Activated CD4-positive, alpha-beta memory T cell treated with anti-CD3 and anti-CD28 coated beads, Interleukin-2, amount 10 ng/mL, durations not matched to agents 7 days and 5 days (primary cell): ENCODE measurements at regions not wholly inside any gene's neighbourhood (a gene's known extent, or its start where the extent isn't known, plus 50 kb on each side); places are given as distances from the start of the nearest gene placed in this dataset.

ENCODE experiments used
- CTCF ChIA-PET: fragments of 350-600 bp; sonication (Branson Sonifier 250); formaldehyde crosslinking; loops from one replicate; lab custom pipeline; 2021; ENCODE audit warnings: antibody characterized with exemption, inconsistent platforms; lab: Charles Lee
- POLR2A ChIA-PET: fragments of 350-600 bp; sonication (Branson Sonifier 250); formaldehyde crosslinking; loops from one replicate; lab custom pipeline; 2021; ENCODE audit warnings: antibody characterized with exemption; lab: Charles Lee
- DNase-seq: peaks from one replicate; pipeline ENCODE4 v3.0.0-alpha.2; 2020
- H3K27ac Mint-ChIP-seq: one replicate; pipeline ENCODE4 v1.8.0; 2021; ENCODE audit warnings: mild to moderate bottlenecking, mixed read lengths
- H3K27me3 Mint-ChIP-seq: one replicate; pipeline ENCODE4 v1.8.0; 2021; ENCODE audit warnings: mixed read lengths
- H3K36me3 Mint-ChIP-seq: one replicate; pipeline ENCODE4 v1.8.0; 2021; ENCODE audit warnings: low read depth, mixed read lengths
- H3K4me1 Mint-ChIP-seq: one replicate; pipeline ENCODE4 v1.8.0; 2021; ENCODE audit warnings: mixed read lengths
- H3K4me3 Mint-ChIP-seq: one replicate; pipeline ENCODE4 v1.8.0; 2021; ENCODE audit warnings: mild to moderate bottlenecking, mixed read lengths
- H3K9me3 Mint-ChIP-seq: one replicate; pipeline ENCODE4 v1.8.0; 2021; ENCODE audit warnings: mixed read lengths

DNA sequence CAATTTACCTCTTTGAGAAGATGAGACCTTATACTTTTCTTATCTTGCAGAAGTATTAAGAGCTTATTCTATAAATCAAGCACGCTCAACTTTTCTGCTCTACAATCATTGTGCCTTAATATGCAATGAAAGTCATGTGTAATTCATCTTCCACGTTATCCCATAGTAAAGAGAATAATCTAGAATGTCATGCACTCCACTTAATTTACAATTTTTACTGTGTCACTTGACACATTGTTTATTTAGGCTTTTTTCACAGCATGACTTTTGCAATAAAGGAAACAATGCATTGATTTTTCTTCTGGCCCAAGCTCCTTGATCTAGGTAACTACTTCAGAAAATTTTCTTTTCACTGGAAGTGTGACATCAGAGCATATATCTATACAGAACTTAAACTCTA, 290.9 kb downstream of the HHIPL2 start:
- H3K36me3 Mint-ChIP-seq: no peaks in the 10 kb centered on the region
- no peak overlapping the region for H3K27ac Mint-ChIP-seq
- H3K4me3 Mint-ChIP-seq: no peak overlapping the region
- ChIA-PET POLR2A (no interaction called here), CTCF (no interaction called here)
- H3K4me1 Mint-ChIP-seq: no peaks in the 10 kb centered on the region
- no peaks in the 10 kb centered on the region for H3K9me3 Mint-ChIP-seq
- no peaks in the 10 kb centered on the region for H3K27me3 Mint-ChIP-seq
- DNase-seq: no peak

DNA sequence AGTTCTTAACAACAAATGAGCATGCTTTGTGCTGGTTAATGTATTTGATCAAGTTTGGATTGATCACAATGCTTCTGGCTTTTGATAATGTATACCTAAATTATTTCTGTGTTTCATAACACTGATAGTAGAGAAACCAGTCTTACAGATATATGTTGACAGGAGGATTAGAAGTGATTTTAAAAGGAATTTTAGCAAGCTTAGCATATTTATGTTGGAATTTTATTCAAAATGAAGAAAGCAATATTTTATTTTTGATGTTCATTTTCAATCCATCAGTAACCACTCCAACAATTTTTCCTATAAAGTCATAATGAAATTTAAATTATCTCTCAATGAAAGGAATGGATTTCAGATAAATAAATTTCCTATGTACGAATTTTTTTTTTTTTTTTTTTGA, 291.8 kb downstream of the HHIPL2 start:
- H3K4me1 Mint-ChIP-seq: no peaks in the 10 kb centered on the region
- no peaks in the 10 kb centered on the region for H3K36me3 Mint-ChIP-seq
- H3K27ac Mint-ChIP-seq: no peak overlapping the region
- POLR2A ChIA-PET: no interaction called here
- H3K9me3 Mint-ChIP-seq: no peaks in the 10 kb centered on the region
- CTCF ChIA-PET: no interaction called here
- no peak for DNase-seq
- no peaks in the 10 kb centered on the region for H3K27me3 Mint-ChIP-seq
- H3K4me3 Mint-ChIP-seq: no peak overlapping the region

DNA sequence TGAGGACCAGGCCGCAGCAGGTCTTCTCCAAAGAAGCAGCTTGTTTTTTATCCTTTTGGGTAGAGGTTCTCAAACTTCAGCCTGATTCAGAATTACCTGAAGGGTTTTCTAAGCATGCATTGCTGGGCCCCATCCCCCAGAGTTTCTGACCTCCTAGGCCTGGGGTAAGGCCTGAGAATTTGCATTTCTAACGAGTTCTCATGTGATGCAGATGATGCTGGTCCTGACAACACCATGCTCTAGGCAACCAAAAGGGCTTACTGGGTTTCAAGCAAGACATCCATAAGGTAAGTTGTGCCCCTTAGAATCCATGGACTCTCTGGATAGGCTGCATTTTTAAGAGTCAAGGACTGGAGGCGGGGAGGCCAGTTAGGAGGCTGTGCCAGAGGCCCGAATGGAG, 295.1 kb downstream of the HHIPL2 start:
- no peaks in the 10 kb centered on the region for H3K36me3 Mint-ChIP-seq
- ChIA-PET POLR2A (no interaction called here), CTCF (no interaction called here)
- no peaks in the 10 kb centered on the region for H3K9me3 Mint-ChIP-seq
- no peak for DNase-seq
- no peaks in the 10 kb centered on the region for H3K27me3 Mint-ChIP-seq
- no peak overlapping the region for H3K27ac Mint-ChIP-seq
- H3K4me3 Mint-ChIP-seq: no peak overlapping the region
- H3K4me1 Mint-ChIP-seq: no peaks in the 10 kb centered on the region

DNA sequence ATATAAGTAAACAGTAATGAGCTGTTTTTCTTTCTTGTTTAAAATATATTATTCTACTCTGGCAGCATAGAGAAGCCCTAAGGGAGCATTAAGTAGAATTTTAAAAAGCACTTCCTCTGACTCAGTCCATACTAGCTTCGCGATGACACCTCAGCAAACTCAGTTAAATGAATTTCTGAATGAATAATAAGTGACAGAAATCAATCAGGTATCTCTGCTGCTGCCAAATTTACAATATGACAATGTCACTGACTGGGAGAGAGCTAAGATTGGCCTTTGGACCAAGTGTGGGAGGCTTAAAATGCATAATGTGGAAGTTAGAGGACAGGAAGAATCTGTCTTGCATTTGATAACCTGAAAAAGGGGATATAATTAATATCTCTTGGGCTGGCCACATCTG, 296.1 kb downstream of the HHIPL2 start:
- POLR2A ChIA-PET: no interaction called here
- Mint-ChIP-seq H3K4me3 (no peak overlapping the region), H3K9me3 (no peaks in the 10 kb centered on the region), H3K27ac (no peak overlapping the region), H3K36me3 (no peaks in the 10 kb centered on the region), H3K27me3 (no peaks in the 10 kb centered on the region), H3K4me1 (no peaks in the 10 kb centered on the region)
- CTCF ChIA-PET: no interaction called here
- DNase-seq: no peak

DNA sequence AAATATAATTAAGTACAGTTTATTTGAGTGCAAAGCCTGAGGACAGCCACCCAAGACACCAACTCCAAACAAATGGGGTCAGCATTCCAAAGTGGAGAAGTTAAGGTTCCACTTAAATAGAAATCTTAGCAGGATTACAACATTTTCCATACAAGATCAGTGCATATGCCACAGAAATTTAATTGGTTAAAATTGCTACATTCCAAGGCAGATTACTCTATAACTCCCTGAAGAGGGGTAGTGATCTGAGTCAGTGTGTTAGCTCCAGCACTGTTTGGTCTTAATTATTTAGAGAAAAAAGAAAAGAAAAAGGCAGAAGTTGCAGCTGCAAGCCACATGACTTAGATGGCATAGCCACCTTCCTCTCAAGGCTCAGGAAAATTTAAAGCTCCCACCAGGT, 297.5 kb downstream of the HHIPL2 start:
- H3K4me3 Mint-ChIP-seq: no peak overlapping the region
- no peaks in the 10 kb centered on the region for H3K27me3 Mint-ChIP-seq
- POLR2A ChIA-PET: no interaction called here

DNA sequence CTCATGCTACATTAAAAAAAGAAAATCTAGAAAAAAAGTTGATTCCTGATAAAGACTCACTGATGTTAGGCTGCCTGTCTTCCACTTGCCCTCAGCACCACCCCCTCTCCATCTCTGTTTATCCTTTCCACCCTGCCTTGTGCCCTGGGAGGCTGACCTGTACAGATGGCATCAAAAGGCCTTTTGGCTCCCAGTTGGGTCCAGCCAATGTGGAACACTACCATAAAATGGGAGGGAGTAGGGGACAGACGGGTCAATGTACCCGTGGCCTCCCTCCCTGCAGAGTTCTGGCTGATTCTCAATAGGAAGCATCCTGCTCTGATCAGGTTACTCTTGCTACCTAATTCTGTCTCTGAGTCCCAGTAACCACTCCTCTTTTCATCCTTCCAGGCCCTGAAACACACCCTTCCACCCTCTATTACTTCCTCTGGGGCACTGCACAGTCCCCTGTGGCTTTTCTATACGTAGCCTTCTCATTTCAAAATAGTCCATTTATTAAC, 300.0 kb downstream of the HHIPL2 start:
- no peak overlapping the region for H3K27ac Mint-ChIP-seq
- no peaks in the 10 kb centered on the region for H3K9me3 Mint-ChIP-seq
- H3K4me1 Mint-ChIP-seq: no peaks in the 10 kb centered on the region
- DNase-seq: no peak
- CTCF ChIA-PET: no interaction called here
- POLR2A ChIA-PET: no interaction called here
- H3K4me3 Mint-ChIP-seq: no peak overlapping the region
- no peaks in the 10 kb centered on the region for H3K27me3 Mint-ChIP-seq
- no peaks in the 10 kb centered on the region for H3K36me3 Mint-ChIP-seq

More for the DNA sequence above, 297.5 kb downstream of the HHIPL2 start:
- DNase-seq: no peak
- Mint-ChIP-seq H3K27ac (no peak overlapping the region), H3K4me1 (no peaks in the 10 kb centered on the region), H3K9me3 (no peaks in the 10 kb centered on the region), H3K36me3 (no peaks in the 10 kb centered on the region)
- CTCF ChIA-PET: no interaction called here

DNA sequence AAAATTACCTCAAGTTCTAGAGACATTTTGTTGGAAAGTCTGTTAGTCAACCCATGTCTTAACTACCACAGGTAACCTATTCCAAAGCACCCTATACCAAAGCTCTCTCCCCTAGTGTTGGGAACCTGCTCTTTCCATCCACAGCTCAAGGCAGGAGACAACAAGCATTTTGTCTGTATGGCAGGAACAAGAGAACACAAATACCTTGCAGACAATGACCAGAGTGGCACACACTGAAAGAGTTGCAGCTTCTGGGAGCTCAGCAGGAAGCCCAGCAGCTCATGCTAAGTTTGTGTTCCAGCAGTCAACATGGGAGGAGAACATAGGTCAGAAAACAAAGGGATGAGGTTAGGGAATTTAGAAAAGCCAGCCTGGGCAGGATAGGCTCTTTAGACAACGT, 300.8 kb downstream of the HHIPL2 start:
- Mint-ChIP-seq H3K4me1 (no peaks in the 10 kb centered on the region), H3K9me3 (no peaks in the 10 kb centered on the region), H3K36me3 (no peaks in the 10 kb centered on the region), H3K27me3 (no peaks in the 10 kb centered on the region), H3K4me3 (no peak overlapping the region), H3K27ac (no peak overlapping the region)
- ChIA-PET CTCF (interaction anchor here (0.6 kb wide), 1 partner anchor 99 kb away, joined by 5 read pairs; no protein-coding TSS in a partner anchor), POLR2A (no interaction called here)
- DNase-seq: no peak

DNA sequence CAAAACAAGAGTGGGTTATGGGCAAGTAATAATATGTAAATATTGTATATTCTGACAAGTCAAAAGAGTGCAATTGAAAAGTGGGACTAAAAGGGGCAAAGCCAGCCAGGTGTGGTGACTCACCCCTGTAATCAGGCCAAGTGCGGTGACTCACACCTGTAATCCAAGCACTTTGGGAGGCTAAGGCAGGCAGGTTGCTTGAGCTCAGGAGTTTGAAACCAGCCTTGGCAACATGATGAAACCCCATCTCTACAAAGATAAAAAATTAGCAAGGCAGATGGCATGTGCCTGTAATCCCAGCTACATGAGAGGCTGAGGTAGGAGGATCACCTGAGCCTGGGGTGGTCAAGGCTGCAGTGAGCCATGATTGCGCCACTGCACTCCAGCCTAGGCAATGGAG, 304.0 kb downstream of the HHIPL2 start:
- DNase-seq: no peak
- Mint-ChIP-seq H3K9me3 (no peaks in the 10 kb centered on the region), H3K36me3 (no peaks in the 10 kb centered on the region), H3K4me1 (no peaks in the 10 kb centered on the region), H3K27ac (no peak overlapping the region), H3K27me3 (no peaks in the 10 kb centered on the region), H3K4me3 (no peak overlapping the region)
- ChIA-PET POLR2A (no interaction called here), CTCF (no interaction called here)

DNA sequence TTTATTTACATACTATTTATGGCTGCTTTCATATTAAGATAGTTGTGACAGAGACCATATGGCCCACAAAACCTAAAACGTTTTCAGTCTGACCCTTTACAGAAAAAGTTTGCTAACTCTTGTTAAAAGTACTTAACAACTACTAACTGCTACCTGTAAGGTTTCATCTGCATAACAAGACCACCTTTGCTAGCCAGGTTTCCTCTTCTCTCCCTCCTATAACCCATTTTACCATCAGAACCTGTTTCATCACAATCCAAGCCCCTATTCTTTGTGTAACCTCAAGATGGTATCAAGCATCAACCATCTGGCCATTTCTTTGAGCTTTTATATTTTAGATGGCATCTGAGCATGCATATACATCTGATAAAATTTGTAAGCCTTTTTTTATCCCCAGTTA, 305.4 kb downstream of the HHIPL2 start:
- H3K9me3 Mint-ChIP-seq: no peaks in the 10 kb centered on the region
- CTCF ChIA-PET: no interaction called here
- no peaks in the 10 kb centered on the region for H3K36me3 Mint-ChIP-seq
- H3K4me3 Mint-ChIP-seq: no peak overlapping the region
- no peaks in the 10 kb centered on the region for H3K4me1 Mint-ChIP-seq
- no peak overlapping the region for H3K27ac Mint-ChIP-seq
- POLR2A ChIA-PET: no interaction called here
- DNase-seq: no peak
- H3K27me3 Mint-ChIP-seq: no peaks in the 10 kb centered on the region

DNA sequence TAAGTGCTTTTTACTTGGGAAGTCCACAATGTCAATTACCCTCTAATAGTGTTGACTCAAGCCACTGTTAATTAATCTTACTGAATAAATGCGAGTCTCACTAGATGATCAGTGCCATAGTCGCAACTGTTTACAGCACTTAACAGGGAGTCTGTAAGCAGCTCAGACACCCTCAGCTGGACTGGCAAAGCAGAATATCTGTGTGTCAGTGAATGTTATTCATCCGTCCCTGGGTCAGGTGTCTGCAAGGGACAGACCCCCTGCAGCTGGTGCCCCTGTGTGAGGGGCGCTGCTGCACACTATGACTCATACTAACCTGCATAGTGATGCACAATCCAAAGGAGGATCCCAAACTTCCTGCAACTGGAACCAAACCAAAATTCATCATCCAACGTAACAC, 306.5 kb downstream of the HHIPL2 start:
- Mint-ChIP-seq H3K36me3 (no peaks in the 10 kb centered on the region), H3K4me1 (no peaks in the 10 kb centered on the region), H3K27me3 (no peaks in the 10 kb centered on the region), H3K9me3 (no peaks in the 10 kb centered on the region), H3K27ac (no peak overlapping the region), H3K4me3 (no peak overlapping the region)
- no peak for DNase-seq
- ChIA-PET CTCF (no interaction called here), POLR2A (no interaction called here)

DNA sequence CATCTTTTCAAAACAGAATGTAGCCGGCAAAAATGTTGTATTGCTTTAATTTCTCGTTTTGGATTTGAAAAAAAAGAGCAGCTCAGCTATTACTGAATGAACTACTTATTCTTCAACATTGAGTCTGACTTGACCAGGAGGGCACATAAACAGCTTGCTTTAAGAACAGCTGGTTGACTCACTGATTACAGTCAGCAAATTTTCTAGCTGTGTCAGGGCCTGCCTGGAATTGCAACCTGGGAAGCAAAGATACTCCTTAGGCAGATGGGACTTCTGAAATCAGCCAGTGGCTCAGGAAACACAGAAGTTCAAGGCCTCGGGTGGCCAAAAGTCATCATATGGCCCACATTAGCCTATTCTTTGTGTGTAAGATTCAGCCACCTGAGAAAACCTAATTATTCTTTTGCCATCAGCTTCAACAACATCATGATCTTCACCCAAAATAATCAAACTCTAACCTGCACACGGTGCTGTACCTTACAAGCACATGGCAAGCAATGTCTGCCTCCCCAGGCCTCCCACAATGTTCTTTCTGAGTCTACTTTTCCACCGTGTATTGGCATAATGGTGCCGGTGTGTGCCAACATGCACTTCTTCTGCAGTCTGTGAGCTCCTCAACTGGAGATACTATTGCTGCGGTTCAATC, 307.2 kb downstream of the HHIPL2 start:
- ChIA-PET POLR2A (no interaction called here), CTCF (no interaction called here)
- no peak for DNase-seq
- H3K27ac Mint-ChIP-seq: no peak overlapping the region
- no peak overlapping the region for H3K4me3 Mint-ChIP-seq
- no peaks in the 10 kb centered on the region for H3K4me1 Mint-ChIP-seq
- no peaks in the 10 kb centered on the region for H3K9me3 Mint-ChIP-seq
- no peaks in the 10 kb centered on the region for H3K27me3 Mint-ChIP-seq
- H3K36me3 Mint-ChIP-seq: no peaks in the 10 kb centered on the region

DNA sequence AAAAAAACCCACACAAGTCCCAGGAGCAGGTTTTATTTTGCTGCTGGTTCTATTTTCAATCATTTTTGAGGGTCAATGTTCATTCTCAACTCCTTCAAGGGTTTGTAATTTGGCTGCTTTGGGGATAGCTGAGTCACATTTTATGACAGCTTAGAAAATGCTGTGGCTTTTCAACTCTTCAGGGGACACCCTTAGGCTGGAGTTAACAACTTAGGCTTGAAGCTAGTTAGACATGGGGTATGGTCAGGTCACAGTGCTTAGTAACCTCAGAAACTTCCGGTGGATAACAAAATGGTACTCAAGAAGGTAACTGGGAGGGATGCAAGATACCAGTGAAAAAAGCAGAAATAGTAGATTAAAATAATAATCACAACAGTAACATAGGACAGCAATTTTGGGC, 308.8 kb downstream of the HHIPL2 start:
- no peak for DNase-seq
- Mint-ChIP-seq H3K27me3 (no peaks in the 10 kb centered on the region), H3K27ac (no peak overlapping the region), H3K36me3 (no peaks in the 10 kb centered on the region), H3K4me1 (no peaks in the 10 kb centered on the region), H3K9me3 (no peaks in the 10 kb centered on the region), H3K4me3 (no peak overlapping the region)
- ChIA-PET CTCF (no interaction called here), POLR2A (no interaction called here)

DNA sequence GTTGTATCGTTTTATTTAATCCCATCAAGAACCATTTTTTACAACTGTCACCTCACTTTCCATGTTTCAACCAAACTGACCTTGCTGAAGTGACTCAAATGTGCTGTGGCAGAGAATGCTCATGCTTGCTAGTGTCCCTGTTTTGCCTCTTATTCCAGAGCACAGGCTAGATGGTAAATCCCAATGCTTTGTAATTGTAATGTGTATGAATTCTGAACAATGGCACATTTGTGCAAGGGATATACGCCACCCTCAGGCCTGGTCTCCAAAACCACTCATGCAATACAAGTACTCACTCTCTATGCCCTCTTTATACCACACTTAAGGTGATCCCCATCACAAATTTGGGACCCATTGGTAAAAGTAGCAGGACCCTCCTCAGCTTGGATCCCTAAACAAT, 313.6 kb downstream of the HHIPL2 start:
- CTCF ChIA-PET: no interaction called here
- H3K27me3 Mint-ChIP-seq: no peaks in the 10 kb centered on the region
- no peaks in the 10 kb centered on the region for H3K4me1 Mint-ChIP-seq
- no peak overlapping the region for H3K27ac Mint-ChIP-seq
- no peak overlapping the region for H3K4me3 Mint-ChIP-seq
- POLR2A ChIA-PET: no interaction called here
- H3K9me3 Mint-ChIP-seq: no peaks in the 10 kb centered on the region
- no peak for DNase-seq
- no peaks in the 10 kb centered on the region for H3K36me3 Mint-ChIP-seq

DNA sequence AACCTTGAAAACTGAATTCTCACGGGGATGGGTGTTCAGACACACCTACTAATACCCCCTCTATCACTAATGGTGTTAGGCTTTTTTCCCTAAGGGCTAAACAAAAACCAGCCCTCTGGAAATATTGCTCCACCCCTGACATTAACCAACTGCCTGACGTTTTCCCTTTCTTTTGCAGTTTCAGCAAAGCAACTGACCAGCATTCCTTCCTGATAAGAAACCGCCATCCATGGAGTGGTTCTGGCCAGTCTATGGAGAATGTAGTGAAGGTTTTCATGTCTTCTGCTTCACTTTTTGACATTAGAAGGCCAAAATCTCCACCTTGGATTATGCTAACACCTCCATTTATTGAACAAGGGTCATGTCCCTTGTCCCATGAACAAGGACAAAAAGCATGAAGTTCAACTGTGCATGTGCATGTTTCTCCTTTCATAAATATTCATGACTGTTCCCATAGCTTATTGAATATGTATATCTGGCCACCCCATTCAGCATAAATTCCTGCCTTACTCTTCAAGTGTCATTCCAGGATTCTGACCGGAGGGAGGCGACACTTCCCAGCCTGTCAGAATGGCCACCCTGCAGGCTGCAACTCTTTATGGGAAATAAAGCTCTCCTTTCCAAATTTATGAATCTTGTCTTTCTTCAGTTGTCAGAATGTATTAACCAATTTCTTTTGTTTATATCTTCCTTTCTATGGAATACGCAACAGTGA, 314.3 kb downstream of the HHIPL2 start:
- ChIA-PET POLR2A (no interaction called here), CTCF (no interaction called here)

More for the DNA sequence above, 314.3 kb downstream of the HHIPL2 start:
- no peaks in the 10 kb centered on the region for H3K36me3 Mint-ChIP-seq
- no peaks in the 10 kb centered on the region for H3K9me3 Mint-ChIP-seq
- H3K4me3 Mint-ChIP-seq: no peak overlapping the region
- H3K4me1 Mint-ChIP-seq: no peaks in the 10 kb centered on the region
- no peaks in the 10 kb centered on the region for H3K27me3 Mint-ChIP-seq
- no peak for DNase-seq
- H3K27ac Mint-ChIP-seq: no peak overlapping the region
